K562 (cell line): ENCODE measurements at regions not wholly inside any gene's neighbourhood (a gene's known extent, or its start where the extent isn't known, plus 50 kb on each side); places are given as distances from the start of the nearest gene placed in this dataset.

Experiments
- ATAC-seq: fragments of 200-7000 bp; cut with Tn5 transposase; 3 replicates; pipeline ENCODE4 v1.9.1; 2020; ENCODE audit warnings: moderate library complexity
- BruUV-seq: library from RNA; stranded (reverse); fragments of 400-500 nt; replicated peaks from 2 replicates; lab custom pipeline; 2021; lab: Mats Ljungman, UMichigan
- CTCF ChIA-PET: fragments of 300-600 bp; formaldehyde crosslinking; extraction: SDS; loops from one replicate; lab custom pipeline; 2021; ENCODE audit warnings: low intra/inter-chr PET ratio; lab: Yijun Ruan, JAX
- POLR2A ChIA-PET: fragments of 300-600, 350-650 bp; sonication (Branson Sonifier 250); formaldehyde crosslinking; extraction: SDS; loops from one replicate; lab custom pipeline; 2021; ENCODE audit warnings: antibody characterized with exemption, inconsistent platforms; lab: Yijun Ruan, JAX
- DNase-seq, 4 experiments: peaks; one replicate each; pipeline versions ENCODE4 v3.0.0 to v3.0.0-alpha.2; 2011 to 2018; ENCODE audit warnings: low spot score in 3 of 4, mixed read lengths in 3 of 4; ENCODE audit errors: extremely low read depth in 1 of 4
- FAIRE-seq: peaks from 2 replicates; lab custom pipeline; 2011; peaks lifted over from hg19 to GRCh38; lab: Jason Lieb, UNC
- H2AFZ ChIP-seq: 2 replicates; pipeline ENCODE4 v1.6.0; 2011; ENCODE audit warnings: low read depth, low read length, control low read depth, inconsistent platforms
- H3K27ac ChIP-seq: fragments of 200-600 bp; 3 replicates; pipeline ENCODE4 v1.8.0; 2011; ENCODE audit warnings: low read depth, mild to moderate bottlenecking, control low read depth, inconsistent platforms, low read length, moderate library complexity, mixed read lengths; ENCODE audit errors: extremely low read depth
- H3K27me3 ChIP-seq, 2 experiments: fragments of 300-600 bp in 1 of 2; 2 replicates in 1 of 2; 3 replicates in 1 of 2; pipeline versions ENCODE4 v1.6.0 to v1.8.0; 2011; ENCODE audit warnings: inconsistent platforms in 2 of 2, low read length in 2 of 2, mild to moderate bottlenecking in 1 of 2, mixed read lengths in 1 of 2, moderate library complexity in 1 of 2; ENCODE audit not compliant: control insufficient read depth in 2 of 2, insufficient read depth in 2 of 2
- H3K36me3 ChIP-seq: fragments of 300-600 bp; 3 replicates; pipeline ENCODE4 v1.8.0; 2011; ENCODE audit warnings: mild to moderate bottlenecking, low read length, inconsistent platforms; ENCODE audit not compliant: control insufficient read depth, insufficient read depth
- H3K4me1 ChIP-seq, 2 experiments: fragments of 200-600 bp in 1 of 2; replicated peaks in 1 of 2; 2 replicates in 1 of 2; 3 replicates in 1 of 2; pipeline versions ENCODE4 v1.5.1 to v1.8.0; 2011; ENCODE audit warnings: inconsistent platforms in 2 of 2, low read length in 2 of 2, mild to moderate bottlenecking in 1 of 2, mixed read lengths in 1 of 2, moderate library complexity in 1 of 2; ENCODE audit not compliant: control insufficient read depth in 2 of 2, insufficient read depth in 2 of 2
- H3K4me2 ChIP-seq: 2 replicates; pipeline ENCODE4 v1.6.1; 2011; ENCODE audit warnings: low read length, control low read depth, inconsistent platforms, mixed read lengths; ENCODE audit not compliant: insufficient read depth
- H3K4me3 ChIP-seq: fragments of 200-600 bp; sonication (generic), shearing (Covaris generic); 2 replicates; pipeline ENCODE4 v1.5.1; 2016; ENCODE audit warnings: control low read depth, inconsistent platforms
- H3K79me2 ChIP-seq: fragments of 200-600 bp; 3 replicates; pipeline ENCODE4 v1.8.0; 2011; ENCODE audit warnings: low read length, inconsistent platforms; ENCODE audit not compliant: control insufficient read depth, insufficient read depth
- H3K9ac ChIP-seq, 2 experiments: 2 replicates each; pipeline versions ENCODE4 v1.6.0 to v1.6.1; 2011; ENCODE audit warnings: low read depth in 2 of 2, low read length in 2 of 2, control low read depth in 1 of 2, inconsistent platforms in 1 of 2, mild to moderate bottlenecking in 1 of 2, mixed read lengths in 1 of 2; ENCODE audit not compliant: insufficient read depth in 1 of 2
- H3K9me1 ChIP-seq: one replicate; pipeline ENCODE4 v1.6.0; 2011; ENCODE audit warnings: inconsistent platforms, mild to moderate bottlenecking, low read length, moderate library complexity; ENCODE audit not compliant: control insufficient read depth, insufficient read depth
- H3K9me3 ChIP-seq: replicated peaks from 2 replicates; pipeline ENCODE4 v1.5.1; 2011; ENCODE audit warnings: low read depth, low read length, inconsistent platforms; ENCODE audit not compliant: control insufficient read depth, insufficient read depth
- H4K20me1 ChIP-seq: replicated peaks from 2 replicates; pipeline ENCODE4 v1.6.1; 2011; ENCODE audit warnings: low read length, inconsistent platforms, mixed read lengths; ENCODE audit not compliant: control insufficient read depth, insufficient read depth
- RAD21 ChIP-seq, 2 experiments: fragments of 250-450 bp in 1 of 2; fragments of 450-650 bp in 1 of 2; sonication (Bioruptor Pico) in 1 of 2; formaldehyde crosslinking in 1 of 2; IDR thresholded peaks in 1 of 2; conservative IDR thresholded peaks in 1 of 2; 2 replicates each; pipeline versions ENCODE4 v1.4.0 to v1.8.0; 2020 to 2022; ENCODE audit warnings: mild to moderate bottlenecking in 2 of 2, moderate library complexity in 1 of 2
- SMC3 ChIP-seq: conservative IDR thresholded peaks from 2 replicates; pipeline ENCODE4 v1.6.1; 2011; ENCODE audit warnings: low read depth, low read length, improper control_type of control experiment; ENCODE audit not compliant: insufficient read depth
- ZC3H4 ChIP-seq: sonication (generic); formaldehyde crosslinking; IDR thresholded peaks from 2 replicates; pipeline ENCODE4 v1.9.0; 2021; ENCODE audit warnings: missing genetic modification reagents, borderline replicate concordance
- WGBS: fragments of 100-300 bp; shearing (Covaris generic); methylation state at CpG from one replicate; pipeline ENCODE4 v1.1.6; 2016; ENCODE audit warnings: low coverage, mixed read lengths; ENCODE audit not compliant: insufficient coverage; ENCODE audit errors: missing lambda C conversion rate; 5-methylcytosine and 5-hydroxymethylcytosine counted together
- in situ Hi-C: fragments of 300-500 bp; cut with MboI; formaldehyde crosslinking; loops from 4 replicates; pipeline ENCODE4 v1.15.0; 2018; ENCODE audit warnings: inconsistent platforms, mixed read lengths
- intact Hi-C: fragments of 100-400 bp; cut with micrococcal nuclease; formaldehyde crosslinking; loops from 2 replicates; pipeline ENCODE4 v1.14.2; 2022
- TF ChIP-seq, protein P1 (sequence below), 3 experiments: IDR thresholded peaks in 2 of 3; conservative IDR thresholded peaks in 1 of 3; 2 replicates each; pipeline ENCODE4 v1.5.1; 2011 to 2012; ENCODE audit warnings: low read length in 3 of 3, mild to moderate bottlenecking in 3 of 3, control low read depth in 2 of 3, improper control_type of control experiment in 1 of 3, inconsistent platforms in 1 of 3, low read depth in 1 of 3, mixed read lengths in 1 of 3, moderate library complexity in 1 of 3; ENCODE audit not compliant: insufficient read depth in 2 of 3
- TF ChIP-seq, protein P2 (sequence below), 2 experiments: fragments of 450-650 bp; formaldehyde crosslinking in 1 of 2; IDR thresholded peaks; 2 replicates each; pipeline versions ENCODE4 v1.4.0 to v1.6.1; 2014 to 2020; ENCODE audit warnings: mild to moderate bottlenecking in 2 of 2, borderline replicate concordance in 1 of 2, low read depth in 1 of 2

- Histone ChIP-seq H3K79me2 (no peaks in the 10 kb centered on the region), H2AFZ (no peak overlapping the region; the same call in 1 of the 2 replicates), H3K4me2 (no peak overlapping the region), H3K9me1 (no peaks in the 10 kb centered on the region), H3K27me3 (no peaks in the 10 kb centered on the region), H3K27ac (no peak overlapping the region), H3K4me3 (no peak overlapping the region), H3K36me3 (no peaks in the 10 kb centered on the region), H3K9ac (no peak overlapping the region), H4K20me1 (no peaks in the 10 kb centered on the region), H3K9me3 (no peaks in the 10 kb centered on the region), H3K4me1 (no peaks in the 10 kb centered on the region)
- DNase-seq (peak in 3 of 4 experiments; percentile 11 to 47 (median 20)), ATAC-seq (peak; percentile 77), FAIRE-seq (peak; percentile 68)
- POLR2A ChIA-PET = interaction anchor here (0.7 kb wide), 1 partner anchor 39 kb away, joined by 3 read pairs; no protein-coding TSS in a partner anchor
- TF ChIP-seq, protein P1, sequence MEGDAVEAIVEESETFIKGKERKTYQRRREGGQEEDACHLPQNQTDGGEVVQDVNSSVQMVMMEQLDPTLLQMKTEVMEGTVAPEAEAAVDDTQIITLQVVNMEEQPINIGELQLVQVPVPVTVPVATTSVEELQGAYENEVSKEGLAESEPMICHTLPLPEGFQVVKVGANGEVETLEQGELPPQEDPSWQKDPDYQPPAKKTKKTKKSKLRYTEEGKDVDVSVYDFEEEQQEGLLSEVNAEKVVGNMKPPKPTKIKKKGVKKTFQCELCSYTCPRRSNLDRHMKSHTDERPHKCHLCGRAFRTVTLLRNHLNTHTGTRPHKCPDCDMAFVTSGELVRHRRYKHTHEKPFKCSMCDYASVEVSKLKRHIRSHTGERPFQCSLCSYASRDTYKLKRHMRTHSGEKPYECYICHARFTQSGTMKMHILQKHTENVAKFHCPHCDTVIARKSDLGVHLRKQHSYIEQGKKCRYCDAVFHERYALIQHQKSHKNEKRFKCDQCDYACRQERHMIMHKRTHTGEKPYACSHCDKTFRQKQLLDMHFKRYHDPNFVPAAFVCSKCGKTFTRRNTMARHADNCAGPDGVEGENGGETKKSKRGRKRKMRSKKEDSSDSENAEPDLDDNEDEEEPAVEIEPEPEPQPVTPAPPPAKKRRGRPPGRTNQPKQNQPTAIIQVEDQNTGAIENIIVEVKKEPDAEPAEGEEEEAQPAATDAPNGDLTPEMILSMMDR (IDR thresholded peaks at IDR 0.05 in 2 of 3, conservative IDR thresholded peaks at IDR 0.05 in 1 of 3; ENCODE audit: insufficient read depth in 2 of 3, low read depth in 1 of 3, low read length in 3 of 3) = peak; percentile 39 to 54 (median 45); a peak in 4 of 6 replicates
- TF ChIP-seq SMC3 = peak; percentile 39; the same call in 1 of the 2 replicates
- peak; percentile 66 to 77 for TF ChIP-seq RAD21 (CRISPR knock-in tag; conservative IDR thresholded peaks at IDR 0.05 in 1 of 2, IDR thresholded peaks at IDR 0.05 in 1 of 2)
- TF ChIP-seq, protein P2, sequence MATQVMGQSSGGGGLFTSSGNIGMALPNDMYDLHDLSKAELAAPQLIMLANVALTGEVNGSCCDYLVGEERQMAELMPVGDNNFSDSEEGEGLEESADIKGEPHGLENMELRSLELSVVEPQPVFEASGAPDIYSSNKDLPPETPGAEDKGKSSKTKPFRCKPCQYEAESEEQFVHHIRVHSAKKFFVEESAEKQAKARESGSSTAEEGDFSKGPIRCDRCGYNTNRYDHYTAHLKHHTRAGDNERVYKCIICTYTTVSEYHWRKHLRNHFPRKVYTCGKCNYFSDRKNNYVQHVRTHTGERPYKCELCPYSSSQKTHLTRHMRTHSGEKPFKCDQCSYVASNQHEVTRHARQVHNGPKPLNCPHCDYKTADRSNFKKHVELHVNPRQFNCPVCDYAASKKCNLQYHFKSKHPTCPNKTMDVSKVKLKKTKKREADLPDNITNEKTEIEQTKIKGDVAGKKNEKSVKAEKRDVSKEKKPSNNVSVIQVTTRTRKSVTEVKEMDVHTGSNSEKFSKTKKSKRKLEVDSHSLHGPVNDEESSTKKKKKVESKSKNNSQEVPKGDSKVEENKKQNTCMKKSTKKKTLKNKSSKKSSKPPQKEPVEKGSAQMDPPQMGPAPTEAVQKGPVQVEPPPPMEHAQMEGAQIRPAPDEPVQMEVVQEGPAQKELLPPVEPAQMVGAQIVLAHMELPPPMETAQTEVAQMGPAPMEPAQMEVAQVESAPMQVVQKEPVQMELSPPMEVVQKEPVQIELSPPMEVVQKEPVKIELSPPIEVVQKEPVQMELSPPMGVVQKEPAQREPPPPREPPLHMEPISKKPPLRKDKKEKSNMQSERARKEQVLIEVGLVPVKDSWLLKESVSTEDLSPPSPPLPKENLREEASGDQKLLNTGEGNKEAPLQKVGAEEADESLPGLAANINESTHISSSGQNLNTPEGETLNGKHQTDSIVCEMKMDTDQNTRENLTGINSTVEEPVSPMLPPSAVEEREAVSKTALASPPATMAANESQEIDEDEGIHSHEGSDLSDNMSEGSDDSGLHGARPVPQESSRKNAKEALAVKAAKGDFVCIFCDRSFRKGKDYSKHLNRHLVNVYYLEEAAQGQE (IDR thresholded peaks at IDR 0.05; ENCODE audit: borderline replicate concordance) = peak; percentile 66; the same call in 1 of the 2 replicates
- TF ChIP-seq, protein P2 (CRISPR knock-in tag; IDR thresholded peaks at IDR 0.05; ENCODE audit: low read depth) = no peak
- no peak for TF ChIP-seq ZC3H4 (CRISPR knock-in tag)
- intact Hi-C loops (loop anchor here (1.0 to 10.0 kb wide), 3 partner anchors 99 to 786 kb away; no protein-coding TSS in a partner anchor), in situ Hi-C loops (no loop called here)
- no TSS peak for BruUV-seq
- CTCF ChIA-PET = interaction anchor here (0.8 to 1.3 kb wide), 2 partner anchors 99 to 127 kb away, joined by 3 to 6 read pairs; no protein-coding TSS in a partner anchor
- 7% methylated on average over 10 of the region's 10 CpGs for WGBS
Measured at GRCh38 chr3:182490596-182491491, 302.5 kb upstream of the ATP11B start.
